HCT116 (cell line): ENCODE measurements at regions not wholly inside any gene's neighbourhood (a gene's known extent, or its start where the extent isn't known, plus 50 kb on each side); places are given as distances from the start of the nearest gene placed in this dataset.

ENCODE experiments used
- ATAC-seq: fragments of 200-7000 bp; cut with Tn5 transposase; 2 replicates; pipeline ENCODE4 v1.9.1; 2020; ENCODE audit warnings: mild to moderate bottlenecking, moderate library complexity
- BruUV-seq: library from RNA; stranded (reverse); fragments of 400-500 nt; replicated peaks from 2 replicates; lab custom pipeline; 2021; lab: Mats Ljungman, UMichigan
- CTCF ChIA-PET: fragments of 300-600 bp; sonication (Branson Sonifier 250); formaldehyde crosslinking; loops from one replicate; lab custom pipeline; 2021; ENCODE audit warnings: antibody characterized with exemption; lab: Charles Lee
- POLR2A ChIA-PET: fragments of 300-600, 350-600 bp; sonication (Branson Sonifier 250); formaldehyde crosslinking; loops from one replicate; lab custom pipeline; 2021; ENCODE audit warnings: antibody characterized with exemption; lab: Charles Lee
- RAD21 ChIA-PET, 2 experiments: fragments of 300-600 bp; sonication (Branson Sonifier 250); formaldehyde crosslinking; loops; one replicate each; lab custom pipeline; 2023; ENCODE audit warnings: low total read pairs in 2 of 2; ENCODE audit not compliant: uncharacterized antibody in 2 of 2, unreplicated experiment in 2 of 2, low non-redundant PET in 1 of 2; lab: Charles Lee
- DNase-seq: peaks from one replicate; pipeline ENCODE4 v3.0.0-alpha.2; 2010; ENCODE audit warnings: low read depth, low spot score
- H2AFZ ChIP-seq: fragments of 200-600 bp; shearing (Covaris generic), sonication (generic); 2 replicates; pipeline ENCODE4 v1.6.1; 2017; ENCODE audit warnings: low read depth, mixed run types, mixed read lengths, antibody characterized with exemption, low read length; ENCODE audit not compliant: poor library complexity, severe bottlenecking
- H3K27ac ChIP-seq: 2 replicates; pipeline ENCODE4 v1.5.1; 2012; ENCODE audit warnings: low read depth, low read length
- H3K27me3 ChIP-seq: fragments of 200-600 bp; sonication (generic); 2 replicates; pipeline ENCODE4 v1.6.1; 2016; ENCODE audit warnings: mixed run types, low read length, mixed read lengths; ENCODE audit not compliant: insufficient read depth
- H3K36me3 ChIP-seq, 2 experiments: fragments of 200-500 bp in 1 of 2; fragments of 200-600 bp in 1 of 2; sonication (Bioruptor generic) in 1 of 2; sonication (generic) in 1 of 2; 2 replicates each; pipeline versions ENCODE4 v1.5.1 to v1.6.1; 2014 to 2016; ENCODE audit warnings: low read length in 2 of 2, inconsistent platforms in 1 of 2, mixed read lengths in 1 of 2, mixed run types in 1 of 2; ENCODE audit not compliant: insufficient read depth in 2 of 2, control insufficient read depth in 1 of 2
- H3K4me1 ChIP-seq, 2 experiments: fragments of 200-600 bp in 1 of 2; sonication (generic) in 1 of 2; 2 replicates each; pipeline versions ENCODE4 v1.5.1 to v1.6.1; 2012 to 2017; ENCODE audit warnings: low read length in 2 of 2, inconsistent platforms in 1 of 2, mild to moderate bottlenecking in 1 of 2, mixed read lengths in 1 of 2, mixed run types in 1 of 2, moderate library complexity in 1 of 2; ENCODE audit not compliant: insufficient read depth in 2 of 2, control insufficient read depth in 1 of 2
- H3K4me2 ChIP-seq: fragments of 200-600 bp; sonication (generic); 2 replicates; pipeline ENCODE4 v1.6.1; 2017; ENCODE audit warnings: mixed run types, low read length, mixed read lengths
- H3K4me3 ChIP-seq, 2 experiments: fragments of 200-600 bp in 1 of 2; sonication (generic) in 1 of 2; replicated peaks in 1 of 2; 2 replicates each; pipeline ENCODE4 v1.5.1; 2011 to 2016; ENCODE audit warnings: low read length in 2 of 2, control low read depth in 1 of 2, low read depth in 1 of 2, mild to moderate bottlenecking in 1 of 2, mixed read lengths in 1 of 2, mixed run types in 1 of 2
- H3K79me2 ChIP-seq: fragments of 200-600 bp; sonication (generic); 2 replicates; pipeline ENCODE4 v1.6.1; 2017; ENCODE audit warnings: mild to moderate bottlenecking, mixed run types, low read length, moderate library complexity, mixed read lengths; ENCODE audit not compliant: insufficient read depth
- H3K9ac ChIP-seq: fragments of 200-600 bp; sonication (generic); 2 replicates; pipeline ENCODE4 v1.6.1; 2016; ENCODE audit warnings: low read length, mixed read lengths
- H3K9me2 ChIP-seq: fragments of 200-600 bp; sonication (generic), shearing (Covaris generic); 2 replicates; pipeline ENCODE4 v1.6.1; 2017; ENCODE audit warnings: mixed run types, mild to moderate bottlenecking, moderate library complexity; ENCODE audit not compliant: insufficient read depth
- H3K9me3 ChIP-seq, 2 experiments: fragments of 200-500 bp in 1 of 2; fragments of 200-600 bp in 1 of 2; sonication (Bioruptor generic) in 1 of 2; sonication (generic) in 1 of 2; 2 replicates each; pipeline ENCODE4 v1.6.1; 2014 to 2017; ENCODE audit warnings: low read length in 2 of 2, mixed read lengths in 2 of 2, inconsistent platforms in 1 of 2, low read depth in 1 of 2, mild to moderate bottlenecking in 1 of 2, mixed run types in 1 of 2, moderate library complexity in 1 of 2; ENCODE audit not compliant: control insufficient read depth in 1 of 2, insufficient read depth in 1 of 2
- H4K20me1 ChIP-seq: fragments of 200-600 bp; sonication (generic), shearing (Covaris generic); 2 replicates; pipeline ENCODE4 v1.6.1; 2017; ENCODE audit warnings: mixed run types, mild to moderate bottlenecking, moderate library complexity; ENCODE audit not compliant: insufficient read depth
- CBX3 ChIP-seq: IDR thresholded peaks from 2 replicates; pipeline ENCODE4 v1.6.1; 2012; ENCODE audit warnings: low read depth
- EZH2phosphoT487 ChIP-seq: fragments of 200-600 bp; IDR thresholded peaks from 2 replicates; pipeline ENCODE4 v1.6.1; 2018; ENCODE audit warnings: antibody characterized with exemption, borderline replicate concordance
- JUND ChIP-seq: IDR thresholded peaks from 2 replicates; pipeline ENCODE4 v1.6.1; 2012
- POLR2A ChIP-seq: IDR thresholded peaks from 2 replicates; pipeline ENCODE4 v1.7.0; 2011; ENCODE audit warnings: borderline replicate concordance; ENCODE audit not compliant: insufficient read depth, insufficient read length; ENCODE audit errors: extremely low read depth
- POLR2AphosphoS5 ChIP-seq: IDR thresholded peaks from 2 replicates; pipeline ENCODE4 v1.6.1; 2011; ENCODE audit warnings: mild to moderate bottlenecking, low read depth, low read length, moderate library complexity
- RAD21 ChIP-seq: IDR thresholded peaks from 2 replicates; pipeline ENCODE4 v1.6.1; 2012; ENCODE audit warnings: low read depth, mild to moderate bottlenecking
- SIN3A ChIP-seq: IDR thresholded peaks from 2 replicates; pipeline ENCODE4 v1.6.1; 2012; ENCODE audit warnings: low read depth
- SP1 ChIP-seq: IDR thresholded peaks from 2 replicates; pipeline ENCODE4 v1.6.1; 2012; ENCODE audit warnings: low read depth
- YY1 ChIP-seq: IDR thresholded peaks from 2 replicates; pipeline ENCODE4 v1.6.1; 2011; ENCODE audit warnings: low read length, low read depth, moderate library complexity, mild to moderate bottlenecking; ENCODE audit not compliant: insufficient replicate concordance; ENCODE audit errors: extremely low read depth
- ZFX ChIP-seq: fragments of 450-650 bp; IDR thresholded peaks from 2 replicates; pipeline ENCODE4 v1.6.1; 2017
- intact Hi-C: fragments of 100-400 bp; cut with micrococcal nuclease; formaldehyde crosslinking; loops from 2 replicates; pipeline ENCODE4 v1.10.0; 2022
- TF ChIP-seq, protein P1 (sequence below): IDR thresholded peaks from 2 replicates; pipeline ENCODE4 v1.6.1; 2011; ENCODE audit warnings: mild to moderate bottlenecking, low read length, moderate library complexity; ENCODE audit not compliant: insufficient replicate concordance; ENCODE audit errors: extremely low read depth
- TF ChIP-seq, protein P2 (sequence below): IDR thresholded peaks from 2 replicates; pipeline ENCODE4 v1.6.1; 2012; ENCODE audit warnings: low read depth
- TF ChIP-seq, protein P3 (sequence below): IDR thresholded peaks from 2 replicates; pipeline ENCODE4 v1.6.1; 2012

DNA sequence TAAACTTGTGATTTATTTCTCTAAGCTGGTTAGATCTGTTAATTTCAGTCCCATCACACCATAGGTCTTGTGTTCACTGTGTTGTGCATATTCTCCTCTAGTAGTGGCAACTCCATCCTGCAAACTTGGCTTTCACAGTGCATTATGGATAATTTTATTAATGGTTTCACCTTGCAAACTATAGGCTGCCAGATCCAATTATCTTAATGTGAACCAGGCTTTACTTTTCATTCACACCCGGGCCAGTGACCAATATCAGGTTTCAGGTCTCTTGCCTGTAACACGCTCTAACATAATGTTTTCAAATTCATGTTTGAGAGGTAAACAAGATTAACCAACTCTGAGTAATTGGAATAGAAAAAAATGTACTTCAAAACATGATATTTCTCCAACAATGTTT, 1293.0 kb downstream of the REEP3 start:
- H2AFZ ChIP-seq = no peak overlapping the region
- peaks cover 0 to 10% of the 10 kb centered on the region in 2 experiments; a peak in 2 of 4 replicates for H3K4me1 ChIP-seq
- DNase-seq = no peak
- ChIA-PET CTCF (no interaction called here), POLR2A (no interaction called here), RAD21 (no interaction called here)
- no peak overlapping the region for H3K9ac ChIP-seq
- BruUV-seq = no TSS peak
- no peak for ATAC-seq
- no peaks in the 10 kb centered on the region for H3K9me3 ChIP-seq
- H3K27ac ChIP-seq = no peak overlapping the region
- H3K4me2 ChIP-seq = no peak overlapping the region
- no peaks in the 10 kb centered on the region for H3K27me3 ChIP-seq
- TF ChIP-seq ZFX = no peak
- TF ChIP-seq, protein P1, sequence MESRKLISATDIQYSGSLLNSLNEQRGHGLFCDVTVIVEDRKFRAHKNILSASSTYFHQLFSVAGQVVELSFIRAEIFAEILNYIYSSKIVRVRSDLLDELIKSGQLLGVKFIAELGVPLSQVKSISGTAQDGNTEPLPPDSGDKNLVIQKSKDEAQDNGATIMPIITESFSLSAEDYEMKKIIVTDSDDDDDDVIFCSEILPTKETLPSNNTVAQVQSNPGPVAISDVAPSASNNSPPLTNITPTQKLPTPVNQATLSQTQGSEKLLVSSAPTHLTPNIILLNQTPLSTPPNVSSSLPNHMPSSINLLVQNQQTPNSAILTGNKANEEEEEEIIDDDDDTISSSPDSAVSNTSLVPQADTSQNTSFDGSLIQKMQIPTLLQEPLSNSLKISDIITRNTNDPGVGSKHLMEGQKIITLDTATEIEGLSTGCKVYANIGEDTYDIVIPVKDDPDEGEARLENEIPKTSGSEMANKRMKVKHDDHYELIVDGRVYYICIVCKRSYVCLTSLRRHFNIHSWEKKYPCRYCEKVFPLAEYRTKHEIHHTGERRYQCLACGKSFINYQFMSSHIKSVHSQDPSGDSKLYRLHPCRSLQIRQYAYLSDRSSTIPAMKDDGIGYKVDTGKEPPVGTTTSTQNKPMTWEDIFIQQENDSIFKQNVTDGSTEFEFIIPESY = no peak
- H3K36me3 ChIP-seq = no peaks in the 10 kb centered on the region
- intact Hi-C loops = no loop called here
- H3K4me3 ChIP-seq = no peak overlapping the region
- H3K9me2 ChIP-seq = no peaks in the 10 kb centered on the region
- H3K79me2 ChIP-seq = no peaks in the 10 kb centered on the region
- no peaks in the 10 kb centered on the region for H4K20me1 ChIP-seq

DNA sequence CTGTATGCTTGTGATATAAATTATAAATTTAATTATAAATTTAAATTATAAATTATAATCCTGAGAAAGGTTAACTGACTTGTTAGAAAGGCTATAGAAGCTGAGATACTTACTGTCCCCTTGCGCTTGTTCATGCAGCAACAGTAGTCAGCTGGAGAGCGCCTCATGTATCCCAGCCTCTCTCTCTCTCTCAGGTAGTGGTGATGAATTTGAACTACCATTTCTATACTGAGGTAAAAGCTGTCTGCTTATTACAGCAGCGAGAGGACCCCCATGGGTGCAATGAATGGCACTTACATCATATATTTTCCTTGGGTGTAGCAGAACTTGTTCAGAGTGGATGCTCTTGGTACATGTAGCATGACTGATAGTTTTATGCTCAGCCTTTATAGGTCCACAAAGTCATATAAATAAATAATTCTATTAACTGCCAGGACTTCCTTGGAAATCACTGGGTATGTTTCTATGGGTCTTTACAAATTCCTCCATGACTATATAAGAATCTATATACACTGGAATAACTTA, 1308.7 kb downstream of the REEP3 start:
- H3K27me3 ChIP-seq = no peaks in the 10 kb centered on the region
- H3K27ac ChIP-seq = no peak overlapping the region
- CTCF ChIA-PET = no interaction called here
- H3K79me2 ChIP-seq = no peaks in the 10 kb centered on the region
- H3K4me1 ChIP-seq = no peaks in the 10 kb centered on the region
- no peaks in the 10 kb centered on the region; the same call in 1 of the 2 replicates for H3K9me2 ChIP-seq
- H2AFZ ChIP-seq = no peak overlapping the region
- BruUV-seq = no TSS peak
- DNase-seq (no peak), ATAC-seq (no peak)
- no peak overlapping the region for H3K4me3 ChIP-seq
- H3K36me3 ChIP-seq = no peaks in the 10 kb centered on the region
- H4K20me1 ChIP-seq = no peaks in the 10 kb centered on the region
- TF ChIP-seq RAD21 = no peak
- no peak for TF ChIP-seq SIN3A
- TF ChIP-seq ZFX = no peak
- no peak for TF ChIP-seq YY1
- no peak for TF ChIP-seq POLR2AphosphoS5
- TF ChIP-seq CBX3 = no peak
- TF ChIP-seq SP1 = no peak
- TF ChIP-seq EZH2phosphoT487 = no peak
- TF ChIP-seq, protein P1 = no peak
- no peak for TF ChIP-seq POLR2A
- no peak for TF ChIP-seq JUND
- TF ChIP-seq, protein P2, sequence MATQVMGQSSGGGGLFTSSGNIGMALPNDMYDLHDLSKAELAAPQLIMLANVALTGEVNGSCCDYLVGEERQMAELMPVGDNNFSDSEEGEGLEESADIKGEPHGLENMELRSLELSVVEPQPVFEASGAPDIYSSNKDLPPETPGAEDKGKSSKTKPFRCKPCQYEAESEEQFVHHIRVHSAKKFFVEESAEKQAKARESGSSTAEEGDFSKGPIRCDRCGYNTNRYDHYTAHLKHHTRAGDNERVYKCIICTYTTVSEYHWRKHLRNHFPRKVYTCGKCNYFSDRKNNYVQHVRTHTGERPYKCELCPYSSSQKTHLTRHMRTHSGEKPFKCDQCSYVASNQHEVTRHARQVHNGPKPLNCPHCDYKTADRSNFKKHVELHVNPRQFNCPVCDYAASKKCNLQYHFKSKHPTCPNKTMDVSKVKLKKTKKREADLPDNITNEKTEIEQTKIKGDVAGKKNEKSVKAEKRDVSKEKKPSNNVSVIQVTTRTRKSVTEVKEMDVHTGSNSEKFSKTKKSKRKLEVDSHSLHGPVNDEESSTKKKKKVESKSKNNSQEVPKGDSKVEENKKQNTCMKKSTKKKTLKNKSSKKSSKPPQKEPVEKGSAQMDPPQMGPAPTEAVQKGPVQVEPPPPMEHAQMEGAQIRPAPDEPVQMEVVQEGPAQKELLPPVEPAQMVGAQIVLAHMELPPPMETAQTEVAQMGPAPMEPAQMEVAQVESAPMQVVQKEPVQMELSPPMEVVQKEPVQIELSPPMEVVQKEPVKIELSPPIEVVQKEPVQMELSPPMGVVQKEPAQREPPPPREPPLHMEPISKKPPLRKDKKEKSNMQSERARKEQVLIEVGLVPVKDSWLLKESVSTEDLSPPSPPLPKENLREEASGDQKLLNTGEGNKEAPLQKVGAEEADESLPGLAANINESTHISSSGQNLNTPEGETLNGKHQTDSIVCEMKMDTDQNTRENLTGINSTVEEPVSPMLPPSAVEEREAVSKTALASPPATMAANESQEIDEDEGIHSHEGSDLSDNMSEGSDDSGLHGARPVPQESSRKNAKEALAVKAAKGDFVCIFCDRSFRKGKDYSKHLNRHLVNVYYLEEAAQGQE = no peak
- TF ChIP-seq, protein P3, sequence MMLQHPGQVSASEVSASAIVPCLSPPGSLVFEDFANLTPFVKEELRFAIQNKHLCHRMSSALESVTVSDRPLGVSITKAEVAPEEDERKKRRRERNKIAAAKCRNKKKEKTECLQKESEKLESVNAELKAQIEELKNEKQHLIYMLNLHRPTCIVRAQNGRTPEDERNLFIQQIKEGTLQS = no peak
- RAD21 ChIA-PET = no interaction called here
- H3K4me2 ChIP-seq = no peak overlapping the region
- no peaks in the 10 kb centered on the region for H3K9me3 ChIP-seq
- H3K9ac ChIP-seq = no peak overlapping the region
- intact Hi-C loops = no loop called here
- POLR2A ChIA-PET = no interaction called here
